ENCODE measurements at regions not wholly inside any gene's neighbourhood (a gene's known extent, or its start where the extent isn't known, plus 50 kb on each side); places are given as distances from the start of the nearest gene placed in this dataset.

GRCh38 chr16:80015566-80015965 lies 415.0 kb upstream of the MAF start:
- H3K4me3 Mint-ChIP-seq = no peak overlapping the region
- no peak overlapping the region for H3K27ac Mint-ChIP-seq
- peaks cover 0 to 3% (median 0%) of the 10 kb centered on the region in 5 donors for H3K27me3 Mint-ChIP-seq
- H3K4me1 Mint-ChIP-seq = no peaks in the 10 kb centered on the region
- H3K9me3 Mint-ChIP-seq = peaks cover 0 to 3% (median 0%) of the 10 kb centered on the region in 9 donors
- POLR2A ChIA-PET = no interaction called here
- DNase-seq = no peak
- no peaks in the 10 kb centered on the region for H3K36me3 Mint-ChIP-seq
- ATAC-seq = no peak

GRCh38 chr16:80014241-80014939 lies 413.9 kb upstream of the MAF start:
- H3K27me3 Mint-ChIP-seq = peaks cover 0 to 5% (median 2%) of the 10 kb centered on the region in 5 donors
- POLR2A ChIA-PET = no interaction called here
- DNase-seq (no peak), ATAC-seq (no peak)
- H3K4me1 Mint-ChIP-seq = no peaks in the 10 kb centered on the region
- no peak overlapping the region for H3K27ac Mint-ChIP-seq
- H3K9me3 Mint-ChIP-seq = peaks cover 0 to 4% (median 0%) of the 10 kb centered on the region in 9 donors
- H3K36me3 Mint-ChIP-seq = no peaks in the 10 kb centered on the region
- H3K4me3 Mint-ChIP-seq = no peak overlapping the region

GRCh38 chr16:80012586-80012985 lies 412.0 kb upstream of the MAF start:
- ATAC-seq (no peak), DNase-seq (no peak)
- H3K4me1 Mint-ChIP-seq = no peaks in the 10 kb centered on the region
- H3K9me3 Mint-ChIP-seq = peaks cover 0 to 4% (median 0%) of the 10 kb centered on the region in 9 donors
- no peaks in the 10 kb centered on the region for H3K36me3 Mint-ChIP-seq
- peaks cover 0 to 5% (median 2%) of the 10 kb centered on the region in 5 donors for H3K27me3 Mint-ChIP-seq
- no peak overlapping the region for H3K27ac Mint-ChIP-seq
- no peak overlapping the region for H3K4me3 Mint-ChIP-seq
- POLR2A ChIA-PET = no interaction called here

- POLR2A ChIA-PET = no interaction called here
- DNase-seq (no peak), ATAC-seq (no peak)
- Mint-ChIP-seq H3K4me3 (no peak overlapping the region), H3K9me3 (peaks cover 0 to 4% (median 0%) of the 10 kb centered on the region in 9 donors), H3K27me3 (peaks cover 0 to 5% (median 2%) of the 10 kb centered on the region in 5 donors), H3K4me1 (no peaks in the 10 kb centered on the region), H3K27ac (no peak overlapping the region), H3K36me3 (no peaks in the 10 kb centered on the region)
These were observed 409.6 kb upstream of the MAF start for GRCh38 chr16:80009971-80010659.

- Mint-ChIP-seq H3K4me3 (no peak overlapping the region), H3K27ac (no peak overlapping the region), H3K4me1 (no peaks in the 10 kb centered on the region), H3K36me3 (no peaks in the 10 kb centered on the region), H3K27me3 (peaks cover 0 to 5% (median 2%) of the 10 kb centered on the region in 5 donors), H3K9me3 (peaks cover 0 to 5% (median 0%) of the 10 kb centered on the region in 9 donors)
- DNase-seq (no peak), ATAC-seq (no peak)
- POLR2A ChIA-PET = no interaction called here
These were observed 408.3 kb upstream of the MAF start for GRCh38 chr16:80008857-80009256.

GRCh38 chr16:80007231-80007630 lies 406.7 kb upstream of the MAF start:
- Mint-ChIP-seq H3K36me3 (no peaks in the 10 kb centered on the region), H3K4me3 (no peak overlapping the region), H3K4me1 (no peaks in the 10 kb centered on the region), H3K27ac (no peak overlapping the region), H3K27me3 (peaks cover 0 to 5% (median 2%) of the 10 kb centered on the region in 5 donors), H3K9me3 (peaks cover 0 to 5% (median 0%) of the 10 kb centered on the region in 9 donors)
- POLR2A ChIA-PET = no interaction called here
- ATAC-seq (no peak), DNase-seq (no peak)

- DNase-seq (no peak), ATAC-seq (no peak)
- Mint-ChIP-seq H3K27ac (no peak overlapping the region), H3K27me3 (peaks cover 0 to 5% (median 2%) of the 10 kb centered on the region in 5 donors), H3K36me3 (no peaks in the 10 kb centered on the region), H3K4me1 (no peaks in the 10 kb centered on the region), H3K9me3 (peaks cover 0 to 5% (median 0%) of the 10 kb centered on the region in 9 donors), H3K4me3 (no peak overlapping the region)
- POLR2A ChIA-PET = no interaction called here
These were observed 406.0 kb upstream of the MAF start for GRCh38 chr16:80006241-80007215.

GRCh38 chr16:80004113-80004512 lies 403.6 kb upstream of the MAF start:
- no peak for ATAC-seq
- H3K4me3 Mint-ChIP-seq = no peak overlapping the region
- POLR2A ChIA-PET = no interaction called here
- no peak overlapping the region for H3K27ac Mint-ChIP-seq
- H3K9me3 Mint-ChIP-seq = peaks cover 0 to 5% (median 0%) of the 10 kb centered on the region in 9 donors
- no peaks in the 10 kb centered on the region for H3K4me1 Mint-ChIP-seq
- peaks cover 0 to 2% (median 0%) of the 10 kb centered on the region in 5 donors for H3K27me3 Mint-ChIP-seq
- DNase-seq = no peak
- H3K36me3 Mint-ChIP-seq = no peaks in the 10 kb centered on the region

- Mint-ChIP-seq H3K4me3 (no peak overlapping the region), H3K4me1 (no peaks in the 10 kb centered on the region), H3K27ac (no peak overlapping the region), H3K9me3 (peaks cover 0 to 5% (median 0%) of the 10 kb centered on the region in 9 donors), H3K27me3 (peaks cover 0 to 3% (median 0%) of the 10 kb centered on the region in 5 donors), H3K36me3 (no peaks in the 10 kb centered on the region)
- DNase-seq (no peak), ATAC-seq (no peak)
- POLR2A ChIA-PET = no interaction called here
These were observed 401.7 kb upstream of the MAF start for GRCh38 chr16:80002261-80002660.

GRCh38 chr16:79998143-79998542 lies 397.6 kb upstream of the MAF start:
- no peak overlapping the region for H3K27ac Mint-ChIP-seq
- no peaks in the 10 kb centered on the region for H3K36me3 Mint-ChIP-seq
- peaks cover 0 to 3% (median 0%) of the 10 kb centered on the region in 5 donors for H3K27me3 Mint-ChIP-seq
- POLR2A ChIA-PET = no interaction called here
- H3K4me1 Mint-ChIP-seq = no peaks in the 10 kb centered on the region
- ATAC-seq (no peak), DNase-seq (no peak)
- H3K4me3 Mint-ChIP-seq = no peak overlapping the region
- H3K9me3 Mint-ChIP-seq = no peaks in the 10 kb centered on the region

GRCh38 chr16:79997257-79997656 lies 396.7 kb upstream of the MAF start:
- H3K27ac Mint-ChIP-seq = no peak overlapping the region
- H3K9me3 Mint-ChIP-seq = no peaks in the 10 kb centered on the region
- POLR2A ChIA-PET = no interaction called here
- ATAC-seq (no peak), DNase-seq (peak in 1 of 10 donors; percentile 1)
- H3K4me3 Mint-ChIP-seq = no peak overlapping the region
- no peaks in the 10 kb centered on the region for H3K36me3 Mint-ChIP-seq
- H3K4me1 Mint-ChIP-seq = no peaks in the 10 kb centered on the region
- H3K27me3 Mint-ChIP-seq = peaks cover 0 to 3% (median 0%) of the 10 kb centered on the region in 5 donors

- no peak overlapping the region for H3K4me3 Mint-ChIP-seq
These were observed 395.8 kb upstream of the MAF start for GRCh38 chr16:79996321-79996720.

GRCh38 chr16:79995315-79995714 lies 394.8 kb upstream of the MAF start:
- no peak overlapping the region for H3K4me3 Mint-ChIP-seq
- H3K27me3 Mint-ChIP-seq = peaks cover 0 to 2% (median 0%) of the 10 kb centered on the region in 5 donors
- H3K27ac Mint-ChIP-seq = no peak overlapping the region
- no peaks in the 10 kb centered on the region for H3K4me1 Mint-ChIP-seq
- no peaks in the 10 kb centered on the region for H3K36me3 Mint-ChIP-seq
- ATAC-seq (no peak), DNase-seq (no peak)
- H3K9me3 Mint-ChIP-seq = no peaks in the 10 kb centered on the region
- POLR2A ChIA-PET = no interaction called here

More at GRCh38 chr16:79996321-79996720, 395.8 kb upstream of the MAF start:
- POLR2A ChIA-PET = no interaction called here
- ATAC-seq = no peak
- Mint-ChIP-seq H3K36me3 (no peaks in the 10 kb centered on the region), H3K27me3 (peaks cover 0 to 3% (median 0%) of the 10 kb centered on the region in 5 donors), H3K4me1 (no peaks in the 10 kb centered on the region), H3K9me3 (no peaks in the 10 kb centered on the region), H3K27ac (no peak overlapping the region)
- no peak for DNase-seq

Data from naive thymus-derived CD8-positive, alpha-beta T cell (primary cell).